ENCODE measurements at regions not wholly inside any gene's neighbourhood (a gene's known extent, or its start where the extent isn't known, plus 50 kb on each side); places are given as distances from the start of the nearest gene placed in this dataset.
"Not testable (repeated sequence)": the region's sequence is repeated elsewhere in the genome, so short reads cannot be mapped to it uniquely, and the experiment has no call there.

DNA sequence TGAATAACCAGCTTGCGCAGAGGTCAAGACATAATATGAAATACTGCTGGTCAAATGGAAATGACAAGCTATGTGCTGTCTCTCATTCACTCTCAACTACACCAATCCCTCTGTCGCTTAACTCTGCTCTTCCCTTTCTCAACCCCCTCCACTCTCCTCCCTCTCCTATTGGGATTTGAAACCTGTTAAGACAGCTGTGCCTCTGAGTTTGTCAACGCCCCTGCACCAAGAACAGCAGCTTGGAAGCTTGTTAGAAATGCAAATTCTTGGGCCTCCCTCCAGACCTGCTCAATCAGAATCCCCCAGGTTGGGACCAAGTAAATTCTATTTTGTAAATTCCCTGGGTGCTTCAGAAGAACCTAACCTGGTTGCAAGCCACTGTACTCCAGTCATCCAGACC is 149.7 kb upstream of the ATP2B2 start:
- Histone ChIP-seq H4K8ac (ENCODE audit: low read depth, low read length) (no peak overlapping the region), H3K14ac (ENCODE audit: low read length) (no peak overlapping the region), H3K27ac (replicated peaks; ENCODE audit: low read length) (no peak overlapping the region), H3K4me3 (ENCODE audit: low read length in 2 of 2) (no peak overlapping the region), H3K18ac (ENCODE audit: low read length) (no peak overlapping the region), H2BK15ac (ENCODE audit: low read length) (no peak overlapping the region), H3K4me1 (ENCODE audit: control insufficient read depth in 2 of 2, insufficient read depth in 1 of 2, low read depth in 1 of 2, low read length in 2 of 2) (no peaks in the 10 kb centered on the region), H2BK12ac (ENCODE audit: low read length) (no peak overlapping the region), H2BK5ac (ENCODE audit: low read length) (no peak overlapping the region), H3K9ac (ENCODE audit: low read depth, low read length, poor library complexity) (no peak overlapping the region), H3K9me3 (replicated peaks in 1 of 2; ENCODE audit: control insufficient read depth in 2 of 2, insufficient read depth in 1 of 2, low read depth in 1 of 2, low read length in 2 of 2) (peaks cover 0 to 2% of the 10 kb centered on the region in 2 donors), H2AFZ (ENCODE audit: low read length) (no peak overlapping the region), H3K79me1 (ENCODE audit: low read depth, low read length) (no peaks in the 10 kb centered on the region), H3K4me2 (ENCODE audit: insufficient read depth, low read length, poor library complexity, severe bottlenecking) (no peak overlapping the region), H3K27me3 (ENCODE audit: control insufficient read depth in 3 of 3, insufficient read depth in 3 of 3, low read depth in 1 of 3, low read length in 3 of 3) (peaks cover 0 to 3% (median 0%) of the 10 kb centered on the region in 3 experiments), H3K36me3 (replicated peaks in 1 of 2; ENCODE audit: control insufficient read depth in 2 of 2, insufficient read depth in 2 of 2, low read length in 2 of 2) (no peaks in the 10 kb centered on the region), H2AK5ac (ENCODE audit: low read depth, low read length) (no peak overlapping the region), H2BK120ac (ENCODE audit: low read depth, low read length) (no peak overlapping the region), H3K4ac (ENCODE audit: low read length) (no peak overlapping the region), H4K91ac (ENCODE audit: low read depth, low read length, poor library complexity) (no peak overlapping the region), H3K23ac (ENCODE audit: low read depth, low read length, poor library complexity) (no peak overlapping the region)
- no peak for DNase-seq (ENCODE audit: low spot score)
- no CpG with 5 or more reads among the region's 3 CpGs for WGBS, 2 donors (ENCODE audit: extremely low coverage in 2 of 2, insufficient read length in 2 of 2, insufficient replicate concordance in 1 of 2)

DNA sequence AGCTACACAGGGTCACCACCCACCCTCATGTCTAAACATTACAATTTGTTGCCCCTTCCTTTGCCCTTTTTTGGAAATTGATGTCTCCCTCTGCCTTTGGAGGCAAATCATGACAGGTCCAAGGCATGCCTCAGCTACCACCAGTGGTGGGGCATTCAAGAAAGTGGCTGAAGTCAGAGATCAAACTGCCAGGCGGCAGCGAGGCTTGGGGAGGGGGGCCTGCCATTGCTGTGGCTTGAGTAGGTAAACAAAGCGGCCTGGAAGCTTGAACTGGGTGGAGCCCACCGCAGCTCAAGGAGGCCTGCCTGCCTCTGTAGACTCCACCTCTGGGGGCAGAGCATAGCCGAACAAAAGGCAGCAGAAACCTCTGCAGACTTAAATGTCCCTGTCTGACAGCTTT is 152.0 kb upstream of the ATP2B2 start:
- no CpG with 5 or more reads among the region's 5 CpGs for WGBS, 2 donors (ENCODE audit: extremely low coverage in 2 of 2, insufficient read length in 2 of 2, insufficient replicate concordance in 1 of 2)
- DNase-seq (ENCODE audit: low spot score), result not testable (repeated sequence)

DNA sequence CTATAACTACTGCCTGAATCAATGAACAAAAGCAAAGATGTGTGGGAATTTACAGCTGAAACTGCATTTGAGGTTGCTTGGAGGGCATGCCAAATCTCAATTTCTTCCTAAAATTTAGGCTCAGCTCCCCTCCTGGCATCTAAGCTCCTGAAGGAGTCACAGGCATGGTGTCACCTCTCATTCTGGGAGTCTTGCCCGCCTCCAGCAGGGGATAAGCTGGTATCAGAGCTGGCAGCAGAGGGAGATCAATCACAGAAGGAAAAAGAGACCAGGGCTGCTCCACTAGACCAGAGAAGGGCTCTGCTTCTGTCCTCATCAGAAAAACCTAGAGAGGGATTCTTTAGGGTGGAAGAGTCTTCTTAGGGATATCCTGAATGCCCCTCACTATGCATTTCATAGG is 150.4 kb upstream of the SLC6A11 start:
- no peaks in the 10 kb centered on the region for H3K36me3 ChIP-seq (replicated peaks in 1 of 2; ENCODE audit: control insufficient read depth in 2 of 2, insufficient read depth in 2 of 2, low read length in 2 of 2)
- no peak overlapping the region for H3K14ac ChIP-seq (ENCODE audit: low read length)
- no peak overlapping the region for H3K4me2 ChIP-seq (ENCODE audit: insufficient read depth, low read length, poor library complexity, severe bottlenecking)
- no peaks in the 10 kb centered on the region for H3K9me3 ChIP-seq (replicated peaks in 1 of 2; ENCODE audit: control insufficient read depth in 2 of 2, insufficient read depth in 1 of 2, low read depth in 1 of 2, low read length in 2 of 2)
- no peak overlapping the region for H2AK5ac ChIP-seq (ENCODE audit: low read depth, low read length)
- H3K79me1 ChIP-seq (ENCODE audit: low read depth, low read length), result no peaks in the 10 kb centered on the region
- no peak overlapping the region for H2BK5ac ChIP-seq (ENCODE audit: low read length)
- H3K4me1 ChIP-seq (ENCODE audit: control insufficient read depth in 2 of 2, insufficient read depth in 1 of 2, low read depth in 1 of 2, low read length in 2 of 2), result peaks cover 0 to 14% of the 10 kb centered on the region in 2 donors
- no peak overlapping the region for H2BK120ac ChIP-seq (ENCODE audit: low read depth, low read length)
- H4K91ac ChIP-seq (ENCODE audit: low read depth, low read length, poor library complexity), result no peak overlapping the region
- no peak overlapping the region for H3K27ac ChIP-seq (replicated peaks; ENCODE audit: low read length)
- DNase-seq (ENCODE audit: low spot score), result no peak
- H3K18ac ChIP-seq (ENCODE audit: low read length), result no peak overlapping the region
- H3K4me3 ChIP-seq (ENCODE audit: low read length in 2 of 2), result no peak overlapping the region
- peak overlapping the region; percentile 26 for H3K23ac ChIP-seq (ENCODE audit: low read depth, low read length, poor library complexity)
- no peak overlapping the region for H2BK12ac ChIP-seq (ENCODE audit: low read length)
- H3K9ac ChIP-seq (ENCODE audit: low read depth, low read length, poor library complexity), result no peak overlapping the region
- H3K4ac ChIP-seq (ENCODE audit: low read length), result no peak overlapping the region
- no peak overlapping the region for H4K8ac ChIP-seq (ENCODE audit: low read depth, low read length)
- no CpG with 5 or more reads among the region's 1 CpG for WGBS, 2 donors (ENCODE audit: extremely low coverage in 2 of 2, insufficient read length in 2 of 2, insufficient replicate concordance in 1 of 2)
- H2AFZ ChIP-seq (ENCODE audit: low read length), result no peak overlapping the region
- H3K27me3 ChIP-seq (ENCODE audit: control insufficient read depth in 3 of 3, insufficient read depth in 3 of 3, low read depth in 1 of 3, low read length in 3 of 3), result peaks cover 0 to 7% (median 0%) of the 10 kb centered on the region in 3 experiments
- H2BK15ac ChIP-seq (ENCODE audit: low read length), result no peak overlapping the region

More for the DNA sequence above, 152.0 kb upstream of the ATP2B2 start:
- not testable (repeated sequence) for H2BK15ac ChIP-seq (ENCODE audit: low read length); H2BK5ac ChIP-seq (ENCODE audit: low read length); H2AK5ac ChIP-seq (ENCODE audit: low read depth, low read length); H2AFZ ChIP-seq (ENCODE audit: low read length); H3K27me3 ChIP-seq (ENCODE audit: control insufficient read depth in 3 of 3, insufficient read depth in 3 of 3, low read depth in 1 of 3, low read length in 3 of 3); H3K36me3 ChIP-seq (replicated peaks in 1 of 2; ENCODE audit: control insufficient read depth in 2 of 2, insufficient read depth in 2 of 2, low read length in 2 of 2); H3K79me1 ChIP-seq (ENCODE audit: low read depth, low read length); H3K4me3 ChIP-seq (ENCODE audit: low read length in 2 of 2); H4K91ac ChIP-seq (ENCODE audit: low read depth, low read length, poor library complexity); H3K18ac ChIP-seq (ENCODE audit: low read length); H2BK12ac ChIP-seq (ENCODE audit: low read length); H3K4me2 ChIP-seq (ENCODE audit: insufficient read depth, low read length, poor library complexity, severe bottlenecking); H3K4ac ChIP-seq (ENCODE audit: low read length); H3K23ac ChIP-seq (ENCODE audit: low read depth, low read length, poor library complexity); H3K27ac ChIP-seq (replicated peaks; ENCODE audit: low read length); H3K14ac ChIP-seq (ENCODE audit: low read length); H2BK120ac ChIP-seq (ENCODE audit: low read depth, low read length); H3K4me1 ChIP-seq (ENCODE audit: control insufficient read depth in 2 of 2, insufficient read depth in 1 of 2, low read depth in 1 of 2, low read length in 2 of 2); H3K9me3 ChIP-seq (replicated peaks in 1 of 2; ENCODE audit: control insufficient read depth in 2 of 2, insufficient read depth in 1 of 2, low read depth in 1 of 2, low read length in 2 of 2); H3K9ac ChIP-seq (ENCODE audit: low read depth, low read length, poor library complexity); H4K8ac ChIP-seq (ENCODE audit: low read depth, low read length)

DNA sequence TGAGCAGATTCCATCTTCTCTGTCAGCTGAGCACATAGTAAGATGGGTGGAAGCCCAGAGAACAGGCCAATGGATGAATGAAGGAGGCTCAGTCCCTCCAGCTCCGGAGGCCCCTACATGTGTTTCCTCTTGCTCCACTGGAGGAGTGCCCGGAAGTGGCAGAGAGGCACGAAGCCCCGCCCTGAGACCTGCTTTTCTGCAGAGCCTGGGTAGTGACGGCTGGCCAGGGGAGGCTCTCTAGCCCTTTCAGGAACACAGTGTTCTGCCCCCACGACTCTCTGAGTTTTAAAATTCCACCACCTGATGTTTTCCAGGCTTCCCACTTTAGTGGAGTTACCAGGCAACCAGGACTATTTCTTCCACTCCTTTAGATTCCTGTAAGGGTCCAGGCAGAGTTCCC is 149.4 kb upstream of the SLC6A11 start:
- no peak overlapping the region for H2BK120ac ChIP-seq (ENCODE audit: low read depth, low read length)
- H3K4me3 ChIP-seq (ENCODE audit: low read length in 2 of 2), result no peak overlapping the region
- no peak overlapping the region for H3K4ac ChIP-seq (ENCODE audit: low read length)
- H4K91ac ChIP-seq (ENCODE audit: low read depth, low read length, poor library complexity), result no peak overlapping the region
- H2BK15ac ChIP-seq (ENCODE audit: low read length), result no peak overlapping the region
- H3K4me1 ChIP-seq (ENCODE audit: control insufficient read depth in 2 of 2, insufficient read depth in 1 of 2, low read depth in 1 of 2, low read length in 2 of 2), result peaks cover 0 to 14% of the 10 kb centered on the region in 2 donors
- H3K23ac ChIP-seq (ENCODE audit: low read depth, low read length, poor library complexity), result no peak overlapping the region
- no peak overlapping the region for H2AK5ac ChIP-seq (ENCODE audit: low read depth, low read length)
- no peaks in the 10 kb centered on the region for H3K79me1 ChIP-seq (ENCODE audit: low read depth, low read length)
- no peak overlapping the region for H3K27ac ChIP-seq (replicated peaks; ENCODE audit: low read length)
- H2BK12ac ChIP-seq (ENCODE audit: low read length), result no peak overlapping the region
- H3K9ac ChIP-seq (ENCODE audit: low read depth, low read length, poor library complexity), result no peak overlapping the region
- H3K14ac ChIP-seq (ENCODE audit: low read length), result no peak overlapping the region
- H3K27me3 ChIP-seq (ENCODE audit: control insufficient read depth in 3 of 3, insufficient read depth in 3 of 3, low read depth in 1 of 3, low read length in 3 of 3), result peaks cover 0 to 7% (median 0%) of the 10 kb centered on the region in 3 experiments
- no peak overlapping the region for H2BK5ac ChIP-seq (ENCODE audit: low read length)
- no peak overlapping the region for H2AFZ ChIP-seq (ENCODE audit: low read length)
- no CpG with 5 or more reads among the region's 6 CpGs for WGBS, 2 donors (ENCODE audit: extremely low coverage in 2 of 2, insufficient read length in 2 of 2, insufficient replicate concordance in 1 of 2)
- H3K18ac ChIP-seq (ENCODE audit: low read length), result no peak overlapping the region
- no peaks in the 10 kb centered on the region for H3K9me3 ChIP-seq (replicated peaks in 1 of 2; ENCODE audit: control insufficient read depth in 2 of 2, insufficient read depth in 1 of 2, low read depth in 1 of 2, low read length in 2 of 2)
- no peaks in the 10 kb centered on the region for H3K36me3 ChIP-seq (replicated peaks in 1 of 2; ENCODE audit: control insufficient read depth in 2 of 2, insufficient read depth in 2 of 2, low read length in 2 of 2)
- DNase-seq (ENCODE audit: low spot score), result no peak
- H4K8ac ChIP-seq (ENCODE audit: low read depth, low read length), result no peak overlapping the region
- no peak overlapping the region for H3K4me2 ChIP-seq (ENCODE audit: insufficient read depth, low read length, poor library complexity, severe bottlenecking)
